A549 (cell line): ENCODE measurements at regions not wholly inside any gene's neighbourhood (a gene's known extent, or its start where the extent isn't known, plus 50 kb on each side); places are given as distances from the start of the nearest gene placed in this dataset.

Experiments used
- ATAC-seq, 2 experiments: fragments of 200-7000 bp in 1 of 2; fragments of >200 bp in 1 of 2; cut with Nextera tagmentation in 1 of 2; cut with Tn5 transposase in 1 of 2; 3 replicates each; pipeline versions ENCODE4 v1.8.0 to v1.9.1; 2018 to 2020; ENCODE audit warnings: mild to moderate bottlenecking in 1 of 2, moderate library complexity in 1 of 2
- CTCF ChIA-PET: fragments of 300-600 bp; sonication (Branson Sonifier 250); formaldehyde crosslinking; extraction: SDS; loops from one replicate; lab custom pipeline; 2021; ENCODE audit warnings: antibody characterized with exemption, inconsistent platforms; lab: Yijun Ruan, JAX
- POLR2A ChIA-PET: fragments of 350-600 bp; formaldehyde crosslinking; extraction: SDS; loops from one replicate; lab custom pipeline; 2021; ENCODE audit warnings: antibody characterized with exemption, inconsistent platforms; lab: Yijun Ruan, JAX
- DNase-seq, 2 experiments: peaks; one replicate each; pipeline versions ENCODE4 v3.0.0 to v3.0.0-alpha.2; 2011 to 2016; ENCODE audit warnings: low read depth in 1 of 2, low spot score in 1 of 2
- FAIRE-seq: peaks from 2 replicates; lab custom pipeline; 2011; peaks lifted over from hg19 to GRCh38; lab: Jason Lieb, UNC
- H3K27ac ChIP-seq, 2 experiments: fragments of >200 bp; sonication (Bioruptor Twin); formaldehyde crosslinking; 3 replicates each; pipeline ENCODE4 v1.5.1; 2016 to 2017
- H3K4me1 ChIP-seq: fragments of >200 bp; sonication (Bioruptor Twin); formaldehyde crosslinking; 3 replicates; pipeline ENCODE4 v1.6.1; 2016
- H3K4me2 ChIP-seq: fragments of >200 bp; sonication (Bioruptor Twin); formaldehyde crosslinking; 3 replicates; pipeline ENCODE4 v1.6.1; 2016
- H3K4me3 ChIP-seq: fragments of >200 bp; sonication (Bioruptor Twin); formaldehyde crosslinking; 3 replicates; pipeline ENCODE4 v1.5.1; 2016
- H3K9me3 ChIP-seq: fragments of >200 bp; sonication (Bioruptor Twin); formaldehyde crosslinking; 3 replicates; pipeline ENCODE4 v1.6.1; 2016
- BHLHE40 ChIP-seq: IDR thresholded peaks from 2 replicates; pipeline ENCODE4 v1.6.1; 2012; ENCODE audit warnings: low read depth, low read length, inconsistent platforms
- CBX2 ChIP-seq: fragments of 200-600 bp; sonication (generic); IDR thresholded peaks from 2 replicates; pipeline ENCODE4 v1.6.1; 2016; ENCODE audit warnings: low read depth, mild to moderate bottlenecking, borderline replicate concordance
- CEBPB ChIP-seq, 2 experiments: fragments of >200 bp in 1 of 2; sonication (Bioruptor Twin) in 1 of 2; formaldehyde crosslinking in 1 of 2; IDR thresholded peaks; 2 replicates each; pipeline ENCODE4 v1.6.1; 2012 to 2016
- CHD2 ChIP-seq: fragments of 150-350 bp; IDR thresholded peaks from 2 replicates; pipeline ENCODE4 v1.6.1; 2014; ENCODE audit warnings: low read length; ENCODE audit not compliant: partially characterized antibody
- EHMT2 ChIP-seq: fragments of 200-600 bp; sonication (generic); IDR thresholded peaks from 2 replicates; pipeline ENCODE4 v1.6.1; 2016; ENCODE audit warnings: antibody characterized with exemption, low read depth, mild to moderate bottlenecking, moderate library complexity
- EP300 ChIP-seq, 2 experiments: fragments of >200 bp; sonication (Bioruptor Twin); formaldehyde crosslinking; IDR thresholded peaks; 2 replicates in 1 of 2; 3 replicates in 1 of 2; pipeline ENCODE4 v1.6.1; 2016 to 2017
- GATA3 ChIP-seq: IDR thresholded peaks from 2 replicates; pipeline ENCODE4 v1.6.1; 2012; ENCODE audit warnings: borderline replicate concordance
- HEYL ChIP-seq: fragments of 250-450 bp; sonication (Bioruptor Pico); IDR thresholded peaks from 2 replicates; pipeline ENCODE4 v1.8.0; 2021; ENCODE audit warnings: mild to moderate bottlenecking, moderate library complexity
- HOXB13 ChIP-seq: fragments of 250-450 bp; sonication (Bioruptor Pico); IDR thresholded peaks from 2 replicates; pipeline ENCODE4 v1.5.0; 2020; ENCODE audit warnings: low read depth, mild to moderate bottlenecking, moderate library complexity
- KDM1A ChIP-seq: fragments of 200-600 bp; sonication (generic); IDR thresholded peaks from 2 replicates; pipeline ENCODE4 v1.6.1; 2016; ENCODE audit warnings: low read depth, mild to moderate bottlenecking
- KDM5A ChIP-seq: fragments of 200-600 bp; sonication (generic); IDR thresholded peaks from 2 replicates; pipeline ENCODE4 v1.6.1; 2016; ENCODE audit warnings: antibody characterized with exemption, mild to moderate bottlenecking
- MAFK ChIP-seq: fragments of 450-650 bp; IDR thresholded peaks from 2 replicates; pipeline ENCODE4 v1.6.1; 2014; ENCODE audit not compliant: partially characterized antibody
- MAZ ChIP-seq: fragments of 150-350 bp; IDR thresholded peaks from 2 replicates; pipeline ENCODE4 v1.6.1; 2014; ENCODE audit warnings: antibody characterized with exemption, low read depth, low read length, borderline replicate concordance
- NFE2L2 ChIP-seq: fragments of 150-350 bp; conservative IDR thresholded peaks from 2 replicates; pipeline ENCODE4 v1.6.1; 2014; ENCODE audit warnings: low read length
- TFCP2L1 ChIP-seq: fragments of 250-450 bp; sonication (Bioruptor Pico); IDR thresholded peaks from 2 replicates; pipeline ENCODE4 v1.5.0; 2021; ENCODE audit warnings: mild to moderate bottlenecking
- TP53 ChIP-seq: fragments of 250-450 bp; sonication (Bioruptor Pico); IDR thresholded peaks from 2 replicates; pipeline ENCODE4 v1.5.0; 2021; ENCODE audit warnings: mild to moderate bottlenecking, moderate library complexity
- ZC3H11A ChIP-seq: fragments of 450-650 bp; IDR thresholded peaks from 2 replicates; pipeline ENCODE4 v1.6.1; 2014; ENCODE audit warnings: antibody characterized with exemption, mild to moderate bottlenecking
- ZSCAN20 ChIP-seq: fragments of 250-450 bp; sonication (Bioruptor Pico); IDR thresholded peaks from 2 replicates; pipeline ENCODE4 v1.8.0; 2022; ENCODE audit warnings: mild to moderate bottlenecking, moderate library complexity
- WGBS: methylation state at CpG from one replicate; pipeline ENCODE4 v1.1.6; 2017; ENCODE audit errors: missing lambda C conversion rate; 5-methylcytosine and 5-hydroxymethylcytosine counted together
- TF ChIP-seq, protein P1 (sequence below): fragments of 150-350 bp; IDR thresholded peaks from 2 replicates; pipeline ENCODE4 v1.6.1; 2014; ENCODE audit warnings: low read depth, mild to moderate bottlenecking, low read length
- TF ChIP-seq, protein P2 (sequence below): fragments of >200 bp; sonication (Bioruptor Twin); formaldehyde crosslinking; IDR thresholded peaks from 3 replicates; pipeline ENCODE4 v1.5.1; 2016
- TF ChIP-seq, protein P3 (sequence below): fragments of >200 bp; sonication (Bioruptor Twin); formaldehyde crosslinking; IDR thresholded peaks from 2 replicates; pipeline ENCODE4 v1.6.1; 2016

DNA sequence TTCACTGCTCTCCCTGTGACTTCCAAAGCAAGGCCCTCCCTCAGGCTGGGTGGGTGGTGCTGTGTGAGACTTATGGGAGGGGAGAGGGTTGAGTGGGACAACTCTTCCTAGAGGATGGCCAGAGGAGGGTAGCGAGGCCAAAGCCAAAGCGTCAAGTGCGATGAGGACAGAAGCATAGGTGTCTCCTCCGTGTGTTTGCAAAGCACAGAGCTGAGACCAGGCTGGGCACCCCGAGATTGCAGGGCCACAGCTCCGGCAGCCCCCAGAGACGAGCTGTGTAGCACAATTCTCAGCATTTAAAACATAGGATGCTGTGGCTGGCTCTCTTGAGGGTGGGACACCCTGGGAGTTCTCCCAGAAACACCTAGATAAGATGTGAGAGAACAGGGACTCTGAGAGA is 1374.5 kb downstream of the BRD1 start:
- no peak for FAIRE-seq
- ATAC-seq = no peak
- no peak overlapping the region for H3K4me3 ChIP-seq
- WGBS = 100% methylated on average over 5 of the region's 7 CpGs
- H3K4me2 ChIP-seq = no peak overlapping the region
- CTCF ChIA-PET = no interaction called here
- peaks cover 5% of the 10 kb centered on the region; the same call in 1 of the 3 replicates for H3K4me1 ChIP-seq
- no peaks in the 10 kb centered on the region for H3K9me3 ChIP-seq
- no peak for DNase-seq
- no peak for TF ChIP-seq HOXB13 (CRISPR knock-in tag)
- TF ChIP-seq NFE2L2 = no peak
- POLR2A ChIA-PET = no interaction called here
- no peak overlapping the region for H3K27ac ChIP-seq

DNA sequence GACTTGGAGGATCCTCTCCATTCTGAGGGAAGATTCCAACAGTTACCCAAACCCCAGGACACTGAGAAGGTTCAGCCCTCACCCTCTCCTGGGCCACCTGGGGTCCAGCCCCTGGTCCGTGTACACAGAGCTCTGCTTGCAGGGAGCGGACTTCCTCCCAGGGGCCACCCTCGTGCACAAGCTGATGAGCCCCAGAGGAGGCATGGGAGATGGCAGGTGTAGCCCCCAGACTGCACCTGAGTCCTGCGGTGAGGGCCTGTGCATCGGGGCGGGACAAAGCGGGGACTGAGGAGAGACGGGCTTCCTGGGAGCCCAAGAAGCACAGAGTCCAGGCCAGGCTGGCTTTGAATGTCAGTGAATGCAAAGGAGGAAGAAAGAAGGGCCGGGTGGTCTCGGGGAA is 1374.9 kb downstream of the BRD1 start:
- Histone ChIP-seq H3K9me3 (no peaks in the 10 kb centered on the region), H3K27ac (no peak overlapping the region), H3K4me3 (no peak overlapping the region), H3K4me2 (no peak overlapping the region), H3K4me1 (peaks cover 5% of the 10 kb centered on the region; the same call in 1 of the 3 replicates)
- CTCF ChIA-PET = no interaction called here
- FAIRE-seq (no peak), ATAC-seq (no peak), DNase-seq (no peak)
- TF ChIP-seq EHMT2 (no peak), CHD2 (no peak), HEYL (CRISPR knock-in tag) (no peak), CBX2 (no peak), MAZ (no peak), BHLHE40 (no peak), ZSCAN20 (CRISPR knock-in tag) (no peak), KDM1A (no peak), GATA3 (no peak), MAFK (no peak), HOXB13 (CRISPR knock-in tag) (no peak), KDM5A (no peak), ZC3H11A (no peak), EP300 (IDR thresholded peaks at IDR 0.05) (no peak), TFCP2L1 (CRISPR knock-in tag) (no peak)
- TF ChIP-seq, protein P1, sequence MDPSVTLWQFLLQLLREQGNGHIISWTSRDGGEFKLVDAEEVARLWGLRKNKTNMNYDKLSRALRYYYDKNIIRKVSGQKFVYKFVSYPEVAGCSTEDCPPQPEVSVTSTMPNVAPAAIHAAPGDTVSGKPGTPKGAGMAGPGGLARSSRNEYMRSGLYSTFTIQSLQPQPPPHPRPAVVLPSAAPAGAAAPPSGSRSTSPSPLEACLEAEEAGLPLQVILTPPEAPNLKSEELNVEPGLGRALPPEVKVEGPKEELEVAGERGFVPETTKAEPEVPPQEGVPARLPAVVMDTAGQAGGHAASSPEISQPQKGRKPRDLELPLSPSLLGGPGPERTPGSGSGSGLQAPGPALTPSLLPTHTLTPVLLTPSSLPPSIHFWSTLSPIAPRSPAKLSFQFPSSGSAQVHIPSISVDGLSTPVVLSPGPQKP = no peak
- TF ChIP-seq, protein P2, sequence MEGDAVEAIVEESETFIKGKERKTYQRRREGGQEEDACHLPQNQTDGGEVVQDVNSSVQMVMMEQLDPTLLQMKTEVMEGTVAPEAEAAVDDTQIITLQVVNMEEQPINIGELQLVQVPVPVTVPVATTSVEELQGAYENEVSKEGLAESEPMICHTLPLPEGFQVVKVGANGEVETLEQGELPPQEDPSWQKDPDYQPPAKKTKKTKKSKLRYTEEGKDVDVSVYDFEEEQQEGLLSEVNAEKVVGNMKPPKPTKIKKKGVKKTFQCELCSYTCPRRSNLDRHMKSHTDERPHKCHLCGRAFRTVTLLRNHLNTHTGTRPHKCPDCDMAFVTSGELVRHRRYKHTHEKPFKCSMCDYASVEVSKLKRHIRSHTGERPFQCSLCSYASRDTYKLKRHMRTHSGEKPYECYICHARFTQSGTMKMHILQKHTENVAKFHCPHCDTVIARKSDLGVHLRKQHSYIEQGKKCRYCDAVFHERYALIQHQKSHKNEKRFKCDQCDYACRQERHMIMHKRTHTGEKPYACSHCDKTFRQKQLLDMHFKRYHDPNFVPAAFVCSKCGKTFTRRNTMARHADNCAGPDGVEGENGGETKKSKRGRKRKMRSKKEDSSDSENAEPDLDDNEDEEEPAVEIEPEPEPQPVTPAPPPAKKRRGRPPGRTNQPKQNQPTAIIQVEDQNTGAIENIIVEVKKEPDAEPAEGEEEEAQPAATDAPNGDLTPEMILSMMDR = no peak
- WGBS = 90% methylated on average over 9 of the region's 10 CpGs
- POLR2A ChIA-PET = no interaction called here

DNA sequence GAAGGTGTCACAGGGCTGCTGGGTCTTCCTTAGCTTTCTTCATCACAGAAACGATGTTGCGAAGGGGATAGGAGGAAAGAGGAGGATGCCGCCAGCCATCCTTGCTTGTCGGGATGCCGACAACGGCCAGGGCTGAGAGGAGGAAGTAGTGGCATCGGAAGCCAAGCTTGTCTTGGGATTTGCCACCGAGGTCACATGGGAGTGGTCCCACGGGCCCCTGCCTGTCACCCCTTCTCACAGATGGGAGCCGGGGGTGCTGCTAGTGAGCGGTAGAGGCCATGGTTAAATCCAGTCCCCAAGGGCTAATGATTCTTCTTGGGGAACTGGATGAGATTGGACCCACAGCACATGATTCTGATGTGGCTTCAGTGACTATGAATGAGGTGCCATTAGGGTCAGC is 1375.8 kb downstream of the BRD1 start:
- Histone ChIP-seq H3K4me2 (no peak overlapping the region), H3K4me1 (peaks cover 5% of the 10 kb centered on the region; the same call in 2 of the 3 replicates)
- POLR2A ChIA-PET = no interaction called here
- no peak for TF ChIP-seq CEBPB (IDR thresholded peaks at IDR 0.05)
- no peak for TF ChIP-seq TP53
- no peak for TF ChIP-seq EHMT2
- TF ChIP-seq, protein P3, sequence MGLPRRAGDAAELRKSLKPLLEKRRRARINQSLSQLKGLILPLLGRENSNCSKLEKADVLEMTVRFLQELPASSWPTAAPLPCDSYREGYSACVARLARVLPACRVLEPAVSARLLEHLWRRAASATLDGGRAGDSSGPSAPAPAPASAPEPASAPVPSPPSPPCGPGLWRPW = no peak
- TF ChIP-seq, all 56 proteins: peak for 0
- FAIRE-seq (no peak), DNase-seq (no peak), ATAC-seq (no peak)
- H3K9me3 ChIP-seq = no peaks in the 10 kb centered on the region
- CTCF ChIA-PET = no interaction called here
- H3K27ac ChIP-seq = no peak overlapping the region
- WGBS = 80% methylated on average over 10 of the region's 11 CpGs
- no peak overlapping the region for H3K4me3 ChIP-seq
